ENCODE measurements at regions not wholly inside any gene's neighbourhood (a gene's known extent, or its start where the extent isn't known, plus 50 kb on each side); places are given as distances from the start of the nearest gene placed in this dataset.

- Histone ChIP-seq H3K27ac (no peak overlapping the region), H3K4me1 (no peaks in the 10 kb centered on the region), H3K4me3 (no peak overlapping the region), H3K36me3 (no peaks in the 10 kb centered on the region), H3K27me3 (no peaks in the 10 kb centered on the region), H3K9me3 (no peaks in the 10 kb centered on the region)
- no peak for DNase-seq (ENCODE audit: extremely low spot score in 2 of 2)
- no peak for TF ChIP-seq POLR2A (IDR thresholded peaks at IDR 0.05)
- no peak for TF ChIP-seq POLR2AphosphoS5 (IDR thresholded peaks at IDR 0.05; ENCODE audit: insufficient read depth in 1 of 2, low read depth in 1 of 2)
- no peak for TF ChIP-seq CTCF (IDR thresholded peaks at IDR 0.05)
- intact Hi-C loops (cut with DNase I) = no loop called here
Observed at GRCh38 chr5:79898611-79899010, 92.5 kb downstream of the MTX3 start.

- no peaks in the 10 kb centered on the region for H3K9me3 ChIP-seq
- H3K4me1 ChIP-seq = no peaks in the 10 kb centered on the region
- H3K4me3 ChIP-seq = no peak overlapping the region
- no peak for DNase-seq (ENCODE audit: extremely low spot score in 2 of 2)
- H3K27me3 ChIP-seq = no peaks in the 10 kb centered on the region
- TF ChIP-seq CTCF (IDR thresholded peaks at IDR 0.05) (no peak), POLR2A (IDR thresholded peaks at IDR 0.05) (no peak), POLR2AphosphoS5 (IDR thresholded peaks at IDR 0.05; ENCODE audit: insufficient read depth in 1 of 2, low read depth in 1 of 2) (no peak)
- intact Hi-C loops (cut with DNase I) = no loop called here
- no peaks in the 10 kb centered on the region for H3K36me3 ChIP-seq
- no peak overlapping the region for H3K27ac ChIP-seq
Observed at GRCh38 chr5:79893976-79894375, 97.1 kb downstream of the MTX3 start.

GRCh38 chr5:79893485-79893884, 97.6 kb downstream of the MTX3 start:
- Histone ChIP-seq H3K4me1 (no peaks in the 10 kb centered on the region), H3K27me3 (no peaks in the 10 kb centered on the region), H3K4me3 (no peak overlapping the region), H3K9me3 (no peaks in the 10 kb centered on the region), H3K36me3 (no peaks in the 10 kb centered on the region), H3K27ac (no peak overlapping the region)
- intact Hi-C loops (cut with DNase I) = no loop called here
- no peak for TF ChIP-seq POLR2A (IDR thresholded peaks at IDR 0.05)
- no peak for TF ChIP-seq CTCF (IDR thresholded peaks at IDR 0.05)
- TF ChIP-seq POLR2AphosphoS5 (IDR thresholded peaks at IDR 0.05; ENCODE audit: insufficient read depth in 1 of 2, low read depth in 1 of 2) = no peak
- no peak for DNase-seq (ENCODE audit: extremely low spot score in 2 of 2)

GRCh38 chr5:79890930-79891249, 100.2 kb downstream of the MTX3 start:
- intact Hi-C loops (cut with DNase I) = no loop called here
- no peaks in the 10 kb centered on the region for H3K9me3 ChIP-seq
- no peak for DNase-seq (ENCODE audit: extremely low spot score in 2 of 2)
- H3K4me3 ChIP-seq = no peak overlapping the region
- H3K36me3 ChIP-seq = no peaks in the 10 kb centered on the region
- no peak overlapping the region for H3K27ac ChIP-seq
- H3K27me3 ChIP-seq = no peaks in the 10 kb centered on the region
- no peaks in the 10 kb centered on the region for H3K4me1 ChIP-seq
- TF ChIP-seq POLR2AphosphoS5 (IDR thresholded peaks at IDR 0.05; ENCODE audit: insufficient read depth in 1 of 2, low read depth in 1 of 2) (no peak), POLR2A (IDR thresholded peaks at IDR 0.05) (no peak), CTCF (IDR thresholded peaks at IDR 0.05) (no peak)

- DNase-seq (ENCODE audit: extremely low spot score in 2 of 2) = no peak
- no peak overlapping the region for H3K4me3 ChIP-seq
- H3K4me1 ChIP-seq = no peaks in the 10 kb centered on the region
- no peak overlapping the region for H3K27ac ChIP-seq
- H3K9me3 ChIP-seq = no peaks in the 10 kb centered on the region
- no peaks in the 10 kb centered on the region for H3K27me3 ChIP-seq
- TF ChIP-seq POLR2A (IDR thresholded peaks at IDR 0.05) (no peak), CTCF (IDR thresholded peaks at IDR 0.05) (no peak), POLR2AphosphoS5 (IDR thresholded peaks at IDR 0.05; ENCODE audit: insufficient read depth in 1 of 2, low read depth in 1 of 2) (no peak)
- intact Hi-C loops (cut with DNase I) = no loop called here
- H3K36me3 ChIP-seq = no peaks in the 10 kb centered on the region
Observed at GRCh38 chr5:79890119-79890929, 100.7 kb downstream of the MTX3 start.

Data from vagina (tissue), 2 donors.